Heart left ventricle (tissue), 13 donors: ENCODE measurements at regions not wholly inside any gene's neighbourhood (a gene's known extent, or its start where the extent isn't known, plus 50 kb on each side); places are given as distances from the start of the nearest gene placed in this dataset.

Experiments used
- CTCF ChIP-seq, 12 donors: fragments of 200-600 bp; sonication (generic) in 4 of 12; IDR thresholded peaks; one replicate each; pipeline versions ENCODE4 v1.5.0 to v1.8.0; 2018 to 2022; ENCODE audit warnings: antibody characterized with exemption in 12 of 12, mild to moderate bottlenecking in 5 of 12
- POLR2A ChIP-seq, 2 donors: fragments of 450-650 bp; IDR thresholded peaks; one replicate each; pipeline ENCODE4 v1.6.1; 2017; ENCODE audit warnings: antibody characterized with exemption in 2 of 2, mild to moderate bottlenecking in 2 of 2, moderate library complexity in 2 of 2
- donor health status: ischemic (EF 13 %, LVEDD 7.1; RV severe dilation, severe dysfunction).
- donor health status: DM: no; HTN: yes; CAD: no.
- donor health status: DM: no; HTN: no; CAD: no.
- donor health status: ischemic (EF 25% LVEDD 6.9; RV normal size, moderate dysfunction).
- donor health status: ischemic (EF 25% LVEDD 5.7; RV mildly dilated, moderate dysfunction).
- donor health status: ischemic (EF 35%, LVEDD 5.7; RV mildly dilated, moderate dysfunction).
- donor health status: nonischemic (EF 11% LVEDD 7.7; RV severe dilation, severe dysfunction).
- donor health status: DM: yes; HTN: yes; CAD: no.
- donor health status: PGD.
- donor health status: ischemic (EF 29% LVEDD 5.4; RV normal size, mild dysfunction).
- donor health status: nonischemic (EF 23%, LVEDD 6.1; RV moderate dilation, normal function).

GRCh38 chr1:187622545-187622944 is 793.8 kb downstream of the PLA2G4A start:
- TF ChIP-seq POLR2A (IDR thresholded peaks at IDR 0.05) (no peak), CTCF (IDR thresholded peaks at IDR 0.05) (no peak)
